Fibroblast of lung (primary cell): ENCODE measurements at regions not wholly inside any gene's neighbourhood (a gene's known extent, or its start where the extent isn't known, plus 50 kb on each side); places are given as distances from the start of the nearest gene placed in this dataset.

Experiments
- DNase-seq, 2 donors: peaks; one replicate each; pipeline versions ENCODE4 v3.0.0 to v3.0.0-alpha.2; 2010; ENCODE audit warnings: low read depth in 2 of 2
- H2AFZ ChIP-seq: 2 replicates; pipeline ENCODE4 v1.5.1; 2012; ENCODE audit warnings: low read length, control low read depth, inconsistent platforms
- H3K27ac ChIP-seq: 2 replicates; pipeline ENCODE4 v1.5.1; 2011; ENCODE audit warnings: low read length, control low read depth; ENCODE audit not compliant: insufficient read depth
- H3K27me3 ChIP-seq: 2 replicates; pipeline ENCODE4 v1.5.1; 2011; ENCODE audit warnings: mild to moderate bottlenecking, low read length; ENCODE audit not compliant: control insufficient read depth, insufficient read depth
- H3K36me3 ChIP-seq: 2 replicates; pipeline ENCODE4 v1.5.1; 2011; ENCODE audit warnings: low read length; ENCODE audit not compliant: control insufficient read depth, insufficient read depth
- H3K4me1 ChIP-seq: 2 replicates; pipeline ENCODE4 v1.5.1; 2011; ENCODE audit warnings: low read length; ENCODE audit not compliant: control insufficient read depth, insufficient read depth; ENCODE audit errors: extremely low read depth
- H3K4me2 ChIP-seq: 2 replicates; pipeline ENCODE4 v1.5.1; 2011; ENCODE audit warnings: low read length, control low read depth; ENCODE audit not compliant: insufficient read depth; ENCODE audit errors: extremely low read depth
- H3K4me3 ChIP-seq, 4 experiments: fragments of 200-600 bp in 1 of 4; sonication (generic) in 1 of 4; replicated peaks in 1 of 4; 2 replicates each; pipeline ENCODE4 v1.5.1; 2011 to 2016; ENCODE audit warnings: low read length in 4 of 4, low read depth in 3 of 4, mild to moderate bottlenecking in 3 of 4, control low read depth in 2 of 4, inconsistent platforms in 1 of 4, mixed read lengths in 1 of 4; ENCODE audit not compliant: insufficient read depth in 1 of 4; ENCODE audit errors: control extremely low read depth in 1 of 4
- H3K79me2 ChIP-seq: 2 replicates; pipeline ENCODE4 v1.5.1; 2012; ENCODE audit warnings: mild to moderate bottlenecking, low read length, inconsistent platforms; ENCODE audit not compliant: control insufficient read depth, insufficient read depth
- H3K9ac ChIP-seq: 2 replicates; pipeline ENCODE4 v1.5.1; 2011; ENCODE audit warnings: mild to moderate bottlenecking, low read length, control low read depth; ENCODE audit not compliant: insufficient read depth
- H3K9me3 ChIP-seq: 2 replicates; pipeline ENCODE4 v1.5.1; 2012; ENCODE audit warnings: low read depth, low read length; ENCODE audit not compliant: control insufficient read depth, insufficient read depth
- H4K20me1 ChIP-seq: 2 replicates; pipeline ENCODE4 v1.5.1; 2011; ENCODE audit warnings: low read length; ENCODE audit not compliant: control insufficient read depth, insufficient read depth; ENCODE audit errors: extremely low read depth
- CTCF ChIP-seq, 2 donors: IDR thresholded peaks in 1 of 2; conservative IDR thresholded peaks in 1 of 2; 1 replicate in 1 of 2; 2 replicates in 1 of 2; pipeline ENCODE4 v1.5.1; 2011 to 2012; ENCODE audit warnings: low read length in 2 of 2, control low read depth in 1 of 2, inconsistent platforms in 1 of 2, low read depth in 1 of 2, mild to moderate bottlenecking in 1 of 2
- EZH2 ChIP-seq: IDR thresholded peaks from 2 replicates; pipeline ENCODE4 v1.5.1; 2012; ENCODE audit warnings: low read length, control low read depth, mild to moderate bottlenecking; ENCODE audit errors: missing control alignments

- DNase-seq, result no peak
- H3K9me3 ChIP-seq, result no peaks in the 10 kb centered on the region
- H3K9ac ChIP-seq, result no peak overlapping the region
- no peak overlapping the region for H3K4me3 ChIP-seq
- H3K36me3 ChIP-seq, result no peaks in the 10 kb centered on the region
- H3K79me2 ChIP-seq, result no peaks in the 10 kb centered on the region
- TF ChIP-seq CTCF (conservative IDR thresholded peaks at IDR 0.05 in 1 of 2, IDR thresholded peaks at IDR 0.05 in 1 of 2; ENCODE audit: low read depth in 1 of 2, low read length in 2 of 2) (no peak), EZH2 (no peak)
- no peak overlapping the region for H3K4me2 ChIP-seq
- H3K27me3 ChIP-seq, result no peaks in the 10 kb centered on the region
- H4K20me1 ChIP-seq, result no peaks in the 10 kb centered on the region
- no peaks in the 10 kb centered on the region for H3K4me1 ChIP-seq
- no peak overlapping the region for H3K27ac ChIP-seq
- H2AFZ ChIP-seq, result no peak overlapping the region
Observed at GRCh38 chr1:30312226-30312625, 411.2 kb downstream of the MATN1 start.

GRCh38 chr1:30311749-30312148 is 411.6 kb downstream of the MATN1 start:
- TF ChIP-seq EZH2 (no peak), CTCF (conservative IDR thresholded peaks at IDR 0.05 in 1 of 2, IDR thresholded peaks at IDR 0.05 in 1 of 2; ENCODE audit: low read depth in 1 of 2, low read length in 2 of 2) (no peak)

GRCh38 chr1:30310966-30311742 is 412.2 kb downstream of the MATN1 start:
- H3K79me2 ChIP-seq, result no peaks in the 10 kb centered on the region
- H4K20me1 ChIP-seq, result no peaks in the 10 kb centered on the region
- TF ChIP-seq EZH2 (no peak), CTCF (conservative IDR thresholded peaks at IDR 0.05 in 1 of 2, IDR thresholded peaks at IDR 0.05 in 1 of 2; ENCODE audit: low read depth in 1 of 2, low read length in 2 of 2) (no peak)
- H3K27me3 ChIP-seq, result no peaks in the 10 kb centered on the region
- no peak for DNase-seq
- no peak overlapping the region for H2AFZ ChIP-seq
- no peak overlapping the region for H3K4me2 ChIP-seq
- no peak overlapping the region for H3K27ac ChIP-seq
- H3K36me3 ChIP-seq, result no peaks in the 10 kb centered on the region
- H3K4me3 ChIP-seq, result no peak overlapping the region
- no peaks in the 10 kb centered on the region for H3K4me1 ChIP-seq
- H3K9ac ChIP-seq, result no peak overlapping the region
- H3K9me3 ChIP-seq, result no peaks in the 10 kb centered on the region

More at GRCh38 chr1:30311749-30312148, 411.6 kb downstream of the MATN1 start:
- Histone ChIP-seq H3K4me3 (no peak overlapping the region), H3K27ac (no peak overlapping the region), H3K9me3 (no peaks in the 10 kb centered on the region), H3K27me3 (no peaks in the 10 kb centered on the region), H4K20me1 (no peaks in the 10 kb centered on the region), H3K9ac (no peak overlapping the region), H3K4me2 (no peak overlapping the region), H3K4me1 (no peaks in the 10 kb centered on the region), H3K79me2 (no peaks in the 10 kb centered on the region), H3K36me3 (no peaks in the 10 kb centered on the region), H2AFZ (no peak overlapping the region)
- no peak for DNase-seq
